Skeletal muscle tissue (tissue), 3 donors: ENCODE measurements at regions not wholly inside any gene's neighbourhood (a gene's known extent, or its start where the extent isn't known, plus 50 kb on each side); places are given as distances from the start of the nearest gene placed in this dataset.
"Not testable (repeated sequence)": the region's sequence is repeated elsewhere in the genome, so short reads cannot be mapped to it uniquely, and the experiment has no call there.

Experiments
- H3K27ac ChIP-seq: one replicate; pipeline ENCODE4 v1.7.0; 2013; ENCODE audit warnings: mild to moderate bottlenecking, low read depth, low read length, inconsistent platforms
- H3K27me3 ChIP-seq, 3 donors: one replicate each; pipeline ENCODE4 v1.7.0; 2013; ENCODE audit warnings: low read length in 3 of 3; ENCODE audit not compliant: control insufficient read depth in 3 of 3, insufficient read depth in 3 of 3
- H3K36me3 ChIP-seq, 3 donors: one replicate each; pipeline ENCODE4 v1.7.0; 2013; ENCODE audit warnings: low read length in 3 of 3; ENCODE audit not compliant: control insufficient read depth in 3 of 3, insufficient read depth in 3 of 3
- H3K4me1 ChIP-seq, 3 donors: one replicate each; pipeline ENCODE4 v1.7.0; 2013; ENCODE audit warnings: low read length in 3 of 3, mild to moderate bottlenecking in 3 of 3; ENCODE audit not compliant: control insufficient read depth in 3 of 3, insufficient read depth in 3 of 3
- H3K4me3 ChIP-seq, 3 donors: one replicate each; pipeline ENCODE4 v1.7.0; 2013; ENCODE audit warnings: low read length in 3 of 3
- H3K9ac ChIP-seq, 3 donors: one replicate each; pipeline ENCODE4 v1.7.0; 2013; ENCODE audit warnings: low read length in 3 of 3, mild to moderate bottlenecking in 3 of 3, moderate library complexity in 2 of 3, low read depth in 1 of 3
- H3K9me3 ChIP-seq, 3 donors: one replicate each; pipeline ENCODE4 v1.7.0; 2013; ENCODE audit warnings: low read length in 3 of 3; ENCODE audit not compliant: control insufficient read depth in 3 of 3
- donor health status: Osteomylitis.

DNA sequence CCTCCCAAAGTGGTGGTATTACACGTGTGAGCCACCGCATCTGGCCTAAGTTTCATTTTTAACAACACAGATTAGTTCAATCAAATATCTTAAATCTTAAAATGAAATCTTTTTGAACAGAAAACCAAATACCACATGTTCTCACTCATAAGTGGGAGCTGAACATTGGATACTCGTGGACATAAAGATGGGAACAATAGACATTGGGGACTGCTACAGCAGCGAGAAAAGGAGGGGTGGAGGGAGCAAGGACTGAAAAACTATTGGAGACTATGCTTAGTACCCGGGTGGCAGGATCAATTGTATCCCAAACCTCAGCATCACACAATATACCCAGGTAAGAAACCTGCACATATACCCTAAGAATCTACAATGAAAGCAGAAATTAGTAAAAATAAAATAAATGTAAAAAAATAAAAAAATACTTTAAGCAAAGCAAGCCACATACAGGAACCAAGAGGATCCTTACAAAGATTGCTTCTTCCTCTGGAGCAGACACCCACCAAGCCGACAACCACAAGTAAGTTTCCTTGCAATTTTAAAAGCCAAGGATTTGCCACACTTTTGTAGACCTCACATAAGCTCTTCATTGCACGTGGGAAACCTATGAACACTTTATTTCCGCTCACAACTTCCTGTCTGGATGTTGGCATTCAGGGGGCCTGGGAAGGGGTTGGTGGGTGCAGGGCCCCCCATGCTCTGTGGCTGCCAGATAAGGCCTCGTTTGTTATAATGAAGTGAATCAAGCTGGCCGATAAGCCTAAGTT, 147.9 kb downstream of the MYCN start:
- Histone ChIP-seq H3K4me3 (no peak overlapping the region), H3K36me3 (no peaks in the 10 kb centered on the region), H3K27me3 (no peaks in the 10 kb centered on the region), H3K4me1 (no peaks in the 10 kb centered on the region), H3K27ac (no peak overlapping the region), H3K9me3 (no peaks in the 10 kb centered on the region), H3K9ac (no peak overlapping the region)

DNA sequence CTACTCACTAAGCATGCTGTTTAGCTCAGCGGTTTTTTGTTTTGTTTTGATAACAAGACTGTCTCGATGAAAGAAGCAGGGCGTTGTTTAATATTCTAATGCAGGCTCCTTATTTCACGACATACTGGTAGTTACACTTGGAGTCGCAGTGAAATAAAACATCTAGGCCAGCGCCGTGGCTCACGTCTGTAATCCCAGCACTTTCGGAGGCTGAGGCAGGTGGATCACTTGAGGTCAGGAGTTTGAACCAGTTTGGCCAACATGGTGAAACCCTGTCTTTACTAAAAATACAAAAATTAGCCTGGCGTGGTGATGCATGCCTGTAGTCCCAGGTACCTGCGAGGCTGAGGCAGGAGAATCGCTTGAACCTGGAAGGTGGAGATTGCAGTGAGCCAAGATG, 145.8 kb downstream of the MYCN start:
- not testable (repeated sequence) for H3K27ac ChIP-seq, H3K27me3 ChIP-seq, H3K36me3 ChIP-seq, H3K9ac ChIP-seq, H3K4me3 ChIP-seq, H3K4me1 ChIP-seq, H3K9me3 ChIP-seq

DNA sequence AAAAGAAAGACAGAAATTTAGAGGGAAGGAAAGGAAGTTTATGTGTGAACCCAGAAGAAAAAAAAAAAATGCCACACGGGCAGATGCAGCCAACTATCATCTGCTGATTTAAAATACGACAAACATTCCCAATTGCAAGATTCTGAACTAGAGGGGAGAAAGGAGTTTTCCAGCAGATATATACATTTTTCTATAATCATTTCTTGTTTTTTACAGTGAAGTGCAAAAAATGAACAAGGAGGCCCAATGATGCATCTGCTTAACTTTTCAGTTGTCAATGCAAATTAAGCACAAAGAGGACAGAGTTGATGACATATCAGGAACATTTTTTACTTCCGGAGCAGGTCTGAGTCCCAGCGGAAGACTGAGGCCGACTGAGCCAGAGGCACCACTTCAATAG, 144.7 kb downstream of the MYCN start:
- Histone ChIP-seq H3K27me3 (no peaks in the 10 kb centered on the region), H3K4me1 (no peaks in the 10 kb centered on the region), H3K4me3 (no peak overlapping the region), H3K9ac (no peak overlapping the region), H3K36me3 (no peaks in the 10 kb centered on the region), H3K9me3 (no peaks in the 10 kb centered on the region), H3K27ac (no peak overlapping the region)

DNA sequence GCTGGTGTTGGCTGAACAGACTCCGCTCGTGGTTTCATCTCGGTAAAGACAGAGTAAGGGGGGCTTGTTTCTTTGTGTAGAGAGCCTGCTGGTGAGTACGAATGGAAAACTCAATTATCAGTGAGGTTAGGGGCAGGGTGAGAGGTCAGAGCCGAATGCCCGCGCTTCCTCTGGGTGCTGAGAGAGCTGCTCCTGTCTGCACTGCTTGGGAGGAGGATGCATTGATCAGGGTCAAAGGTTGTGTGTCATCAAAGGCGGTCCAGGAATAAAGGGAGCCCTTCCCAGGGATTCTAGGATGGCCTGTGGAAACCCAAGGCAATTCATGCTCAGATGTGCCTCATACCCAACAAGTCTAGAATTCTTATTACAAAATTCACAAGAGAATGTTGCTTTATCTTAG, 143.9 kb downstream of the MYCN start:
- Histone ChIP-seq H3K4me3 (no peak overlapping the region), H3K27me3 (no peaks in the 10 kb centered on the region), H3K9ac (no peak overlapping the region), H3K27ac (no peak overlapping the region), H3K4me1 (no peaks in the 10 kb centered on the region), H3K9me3 (no peaks in the 10 kb centered on the region), H3K36me3 (no peaks in the 10 kb centered on the region)

DNA sequence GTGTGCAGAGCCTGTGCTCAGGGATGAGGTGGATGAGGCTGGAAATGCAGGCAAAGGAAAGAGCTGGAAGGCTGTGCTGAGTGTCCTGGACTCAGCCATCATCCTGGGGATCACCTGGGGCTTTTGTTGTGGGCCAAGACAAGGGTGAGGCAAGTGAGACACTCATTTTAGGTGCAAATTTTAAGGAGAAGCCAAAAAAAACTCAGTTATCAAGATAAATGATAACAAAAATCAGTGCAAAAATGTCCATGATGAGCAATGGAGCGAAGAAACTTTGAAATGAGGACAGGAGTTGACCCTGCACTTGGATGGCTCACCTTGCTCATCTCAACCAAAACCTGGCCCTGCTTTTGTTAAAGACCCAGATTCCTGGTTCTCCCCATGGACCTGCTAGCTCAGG, 141.9 kb downstream of the MYCN start:
- Histone ChIP-seq H3K36me3 (no peaks in the 10 kb centered on the region), H3K9me3 (no peaks in the 10 kb centered on the region), H3K4me1 (no peaks in the 10 kb centered on the region), H3K9ac (no peak overlapping the region), H3K4me3 (no peak overlapping the region), H3K27me3 (no peaks in the 10 kb centered on the region), H3K27ac (no peak overlapping the region)

GRCh38 chr2:16081316-16082200, 141.2 kb downstream of the MYCN start:
- no peak overlapping the region for H3K4me3 ChIP-seq
- no peaks in the 10 kb centered on the region for H3K27me3 ChIP-seq
- no peaks in the 10 kb centered on the region for H3K9me3 ChIP-seq
- H3K9ac ChIP-seq, result no peak overlapping the region
- H3K27ac ChIP-seq, result no peak overlapping the region
- H3K36me3 ChIP-seq, result no peaks in the 10 kb centered on the region
- H3K4me1 ChIP-seq, result no peaks in the 10 kb centered on the region

DNA sequence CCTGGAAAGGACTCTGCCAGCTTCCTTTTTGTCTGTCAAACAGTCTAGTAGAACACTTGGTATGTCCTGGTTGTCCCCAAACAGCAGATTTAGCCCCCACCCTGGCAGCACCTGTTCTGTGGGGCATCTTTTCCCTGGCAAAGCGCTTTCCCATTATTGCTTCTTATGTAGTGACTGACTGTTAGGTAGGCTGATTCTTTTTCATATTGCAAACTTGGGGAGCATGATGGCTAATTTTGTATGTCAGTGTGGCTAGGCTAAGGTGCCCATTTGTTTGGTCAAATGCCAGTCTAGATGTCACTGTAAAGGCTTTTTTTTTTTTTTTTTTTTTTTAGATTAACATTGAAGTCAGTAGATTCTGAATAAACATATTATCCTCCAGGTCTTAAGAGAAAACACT, 140.2 kb downstream of the MYCN start:
- Histone ChIP-seq H3K36me3 (no peaks in the 10 kb centered on the region), H3K9ac (no peak overlapping the region), H3K4me1 (no peaks in the 10 kb centered on the region), H3K27ac (no peak overlapping the region), H3K27me3 (no peaks in the 10 kb centered on the region), H3K9me3 (no peaks in the 10 kb centered on the region), H3K4me3 (no peak overlapping the region)

GRCh38 chr2:16080071-16080470, 139.7 kb downstream of the MYCN start:
- H3K27ac ChIP-seq, result no peak overlapping the region
- H3K4me1 ChIP-seq, result no peaks in the 10 kb centered on the region
- no peak overlapping the region for H3K4me3 ChIP-seq
- H3K36me3 ChIP-seq, result no peaks in the 10 kb centered on the region
- no peaks in the 10 kb centered on the region for H3K9me3 ChIP-seq
- H3K9ac ChIP-seq, result no peak overlapping the region
- H3K27me3 ChIP-seq, result no peaks in the 10 kb centered on the region

- Histone ChIP-seq H3K27ac (no peak overlapping the region), H3K27me3 (no peaks in the 10 kb centered on the region), H3K9me3 (no peaks in the 10 kb centered on the region), H3K4me1 (no peaks in the 10 kb centered on the region), H3K4me3 (no peak overlapping the region), H3K36me3 (no peaks in the 10 kb centered on the region), H3K9ac (no peak overlapping the region)
Observed at GRCh38 chr2:16079637-16080036, 139.3 kb downstream of the MYCN start.

DNA sequence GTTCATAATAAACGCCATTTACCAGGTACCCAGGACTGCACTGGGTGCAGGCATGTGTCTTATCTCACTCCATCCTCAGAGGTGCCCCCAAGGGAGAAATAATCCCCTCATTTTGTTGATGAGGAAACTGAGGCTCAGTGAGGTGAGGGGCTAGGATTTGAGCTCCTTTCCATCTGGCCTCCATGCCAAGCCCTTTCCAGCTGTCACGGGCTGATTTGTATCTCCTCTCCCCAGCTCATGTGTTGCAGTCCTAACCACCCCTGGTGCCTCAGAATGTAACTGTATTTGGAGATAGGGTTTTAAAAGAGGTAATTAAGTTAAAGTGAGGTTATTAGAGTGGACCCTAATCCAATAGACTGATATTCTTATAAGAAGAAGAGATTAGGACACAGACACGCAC, 137.3 kb downstream of the MYCN start:
- Histone ChIP-seq H3K27me3 (no peaks in the 10 kb centered on the region), H3K27ac (no peak overlapping the region), H3K9me3 (no peaks in the 10 kb centered on the region), H3K4me3 (no peak overlapping the region), H3K36me3 (no peaks in the 10 kb centered on the region), H3K9ac (no peak overlapping the region), H3K4me1 (no peaks in the 10 kb centered on the region)
